ENCODE measurements at regions not wholly inside any gene's neighbourhood (a gene's known extent, or its start where the extent isn't known, plus 50 kb on each side); places are given as distances from the start of the nearest gene placed in this dataset.

DNA sequence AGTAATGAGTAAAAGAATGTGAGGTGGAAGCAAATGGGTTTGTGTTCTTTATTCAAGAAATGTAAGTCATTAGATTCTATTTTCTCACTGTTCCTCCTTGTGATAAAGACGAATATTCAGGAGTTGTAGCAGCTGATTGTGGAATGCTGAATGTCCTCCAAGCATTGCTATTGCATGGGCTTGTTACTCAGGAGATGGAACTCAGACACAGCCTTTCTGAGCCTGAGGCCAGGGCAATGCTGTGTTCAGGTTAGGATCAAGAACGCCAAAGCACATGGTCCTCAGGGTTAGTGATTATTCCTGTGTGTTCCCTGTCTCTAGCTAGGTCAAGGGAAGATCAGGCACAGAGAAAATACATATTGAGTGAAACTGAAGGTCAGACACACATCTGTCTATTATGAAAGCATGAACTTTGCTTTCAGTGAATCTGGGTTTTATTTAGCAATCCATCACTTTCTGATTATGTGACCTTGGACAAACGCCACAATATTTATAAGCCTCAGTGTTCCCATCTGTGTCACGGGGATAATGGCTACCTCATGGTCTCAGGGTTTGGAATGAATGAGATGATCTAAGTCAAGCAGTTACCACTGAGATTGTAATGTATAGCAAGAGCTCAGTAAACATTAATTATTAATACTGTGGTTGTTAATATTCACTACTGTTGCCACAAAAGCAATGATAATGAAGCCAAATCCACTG lies 426.8 kb upstream of the DYNLRB2 start (continued):
- TF ChIP-seq ZNF219 (CRISPR knock-in tag; IDR thresholded peaks at IDR 0.05; ENCODE audit: borderline replicate concordance) (no peak), SMAD3 (CRISPR knock-in tag; IDR thresholded peaks at IDR 0.05; ENCODE audit: borderline replicate concordance) (no peak), ZNF138 (CRISPR knock-in tag; conservative IDR thresholded peaks at IDR 0.05) (no peak), ZNF232 (CRISPR knock-in tag; IDR thresholded peaks at IDR 0.05) (no peak), EMX1 (CRISPR knock-in tag; IDR thresholded peaks at IDR 0.05) (no peak), SOX15 (CRISPR knock-in tag; IDR thresholded peaks at IDR 0.05) (no peak), MXD4 (CRISPR knock-in tag; IDR thresholded peaks at IDR 0.05; ENCODE audit: borderline replicate concordance) (no peak), NR2C2 (CRISPR knock-in tag; IDR thresholded peaks at IDR 0.05) (no peak), ZBTB43 (CRISPR knock-in tag; IDR thresholded peaks at IDR 0.05) (no peak), ZNF121 (CRISPR knock-in tag; IDR thresholded peaks at IDR 0.05) (no peak)
- TF ChIP-seq, protein P1, sequence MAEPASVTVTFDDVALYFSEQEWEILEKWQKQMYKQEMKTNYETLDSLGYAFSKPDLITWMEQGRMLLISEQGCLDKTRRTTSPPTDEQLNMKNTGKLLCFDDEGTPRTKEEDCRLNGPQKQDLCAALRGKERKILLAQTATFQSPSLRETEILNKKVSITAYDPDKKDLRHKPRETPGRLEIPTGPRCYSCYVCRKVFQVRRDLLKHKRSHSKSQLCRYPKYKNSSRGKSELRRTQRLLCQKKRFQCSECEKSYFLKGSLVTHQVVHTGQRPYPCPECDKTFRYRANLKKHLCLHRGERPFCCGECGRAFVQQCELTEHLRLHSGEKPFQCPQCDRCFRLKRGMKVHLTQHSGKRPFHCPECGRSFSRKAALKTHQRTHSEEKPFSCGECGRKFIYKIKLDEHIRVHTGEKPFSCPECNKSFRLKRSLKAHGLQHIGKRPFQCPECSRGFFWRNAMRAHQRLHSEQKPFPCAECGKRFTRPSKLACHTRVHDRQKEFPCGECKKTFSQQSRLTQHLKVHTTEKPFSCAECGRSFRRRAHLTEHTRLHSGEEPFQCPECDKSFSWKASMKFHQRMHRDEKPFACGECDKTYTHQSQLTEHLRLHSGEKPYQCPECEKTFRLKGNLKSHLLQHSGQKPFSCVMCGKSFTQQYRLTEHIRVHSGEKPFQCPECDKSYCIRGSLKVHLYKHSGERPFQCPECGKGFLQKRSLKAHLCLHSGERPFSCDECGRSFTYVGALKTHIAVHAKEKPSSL (CRISPR knock-in tag; conservative IDR thresholded peaks at IDR 0.05), result no peak

GRCh38 chr16:80109581-80109980 lies 431.2 kb upstream of the DYNLRB2 start:
- ChIA-PET CTCF (no interaction called here), POLR2A (no interaction called here)
- DNase-seq (ENCODE audit: low spot score) (no peak), ATAC-seq (no peak)
- no peaks in the 10 kb centered on the region; the same call in 1 of the 2 replicates for H3K27me3 Mint-ChIP-seq (ENCODE audit: low read depth)
- TF ChIP-seq TEAD1 (CRISPR knock-in tag; IDR thresholded peaks at IDR 0.05), result no peak
- TF ChIP-seq ZNF396 (CRISPR knock-in tag; IDR thresholded peaks at IDR 0.05; ENCODE audit: borderline replicate concordance), result no peak
- TF ChIP-seq SOX15 (CRISPR knock-in tag; IDR thresholded peaks at IDR 0.05), result no peak
- no peak for TF ChIP-seq GTF2I (CRISPR knock-in tag; conservative IDR thresholded peaks at IDR 0.05)
- TF ChIP-seq ZNF263 (CRISPR knock-in tag; IDR thresholded peaks at IDR 0.05; ENCODE audit: low read depth), result no peak
- TF ChIP-seq ATF2 (CRISPR knock-in tag; IDR thresholded peaks at IDR 0.05; ENCODE audit: borderline replicate concordance, low read depth), result no peak
- TF ChIP-seq NR2C2 (CRISPR knock-in tag; IDR thresholded peaks at IDR 0.05), result no peak
- no peak for TF ChIP-seq TCF7 (CRISPR knock-in tag; IDR thresholded peaks at IDR 0.05; ENCODE audit: low read depth)
- no peak for TF ChIP-seq NFYB (CRISPR knock-in tag; conservative IDR thresholded peaks at IDR 0.05; ENCODE audit: low read depth)
- TF ChIP-seq, protein P2, sequence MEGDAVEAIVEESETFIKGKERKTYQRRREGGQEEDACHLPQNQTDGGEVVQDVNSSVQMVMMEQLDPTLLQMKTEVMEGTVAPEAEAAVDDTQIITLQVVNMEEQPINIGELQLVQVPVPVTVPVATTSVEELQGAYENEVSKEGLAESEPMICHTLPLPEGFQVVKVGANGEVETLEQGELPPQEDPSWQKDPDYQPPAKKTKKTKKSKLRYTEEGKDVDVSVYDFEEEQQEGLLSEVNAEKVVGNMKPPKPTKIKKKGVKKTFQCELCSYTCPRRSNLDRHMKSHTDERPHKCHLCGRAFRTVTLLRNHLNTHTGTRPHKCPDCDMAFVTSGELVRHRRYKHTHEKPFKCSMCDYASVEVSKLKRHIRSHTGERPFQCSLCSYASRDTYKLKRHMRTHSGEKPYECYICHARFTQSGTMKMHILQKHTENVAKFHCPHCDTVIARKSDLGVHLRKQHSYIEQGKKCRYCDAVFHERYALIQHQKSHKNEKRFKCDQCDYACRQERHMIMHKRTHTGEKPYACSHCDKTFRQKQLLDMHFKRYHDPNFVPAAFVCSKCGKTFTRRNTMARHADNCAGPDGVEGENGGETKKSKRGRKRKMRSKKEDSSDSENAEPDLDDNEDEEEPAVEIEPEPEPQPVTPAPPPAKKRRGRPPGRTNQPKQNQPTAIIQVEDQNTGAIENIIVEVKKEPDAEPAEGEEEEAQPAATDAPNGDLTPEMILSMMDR (IDR thresholded peaks at IDR 0.05), result no peak
- TF ChIP-seq NFE2L1 (CRISPR knock-in tag; IDR thresholded peaks at IDR 0.05), result no peak
- TF ChIP-seq IRF2 (CRISPR knock-in tag; IDR thresholded peaks at IDR 0.05; ENCODE audit: borderline replicate concordance, low read depth), result no peak
- TF ChIP-seq, protein P3, sequence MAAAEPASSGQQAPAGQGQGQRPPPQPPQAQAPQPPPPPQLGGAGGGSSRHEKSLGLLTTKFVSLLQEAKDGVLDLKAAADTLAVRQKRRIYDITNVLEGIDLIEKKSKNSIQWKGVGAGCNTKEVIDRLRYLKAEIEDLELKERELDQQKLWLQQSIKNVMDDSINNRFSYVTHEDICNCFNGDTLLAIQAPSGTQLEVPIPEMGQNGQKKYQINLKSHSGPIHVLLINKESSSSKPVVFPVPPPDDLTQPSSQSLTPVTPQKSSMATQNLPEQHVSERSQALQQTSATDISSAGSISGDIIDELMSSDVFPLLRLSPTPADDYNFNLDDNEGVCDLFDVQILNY (CRISPR knock-in tag; IDR thresholded peaks at IDR 0.05), result no peak
- no peak for TF ChIP-seq ERG (CRISPR knock-in tag; IDR thresholded peaks at IDR 0.05)
- TF ChIP-seq, protein P4, sequence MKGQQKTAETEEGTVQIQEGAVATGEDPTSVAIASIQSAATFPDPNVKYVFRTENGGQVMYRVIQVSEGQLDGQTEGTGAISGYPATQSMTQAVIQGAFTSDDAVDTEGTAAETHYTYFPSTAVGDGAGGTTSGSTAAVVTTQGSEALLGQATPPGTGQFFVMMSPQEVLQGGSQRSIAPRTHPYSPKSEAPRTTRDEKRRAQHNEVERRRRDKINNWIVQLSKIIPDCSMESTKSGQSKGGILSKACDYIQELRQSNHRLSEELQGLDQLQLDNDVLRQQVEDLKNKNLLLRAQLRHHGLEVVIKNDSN (CRISPR knock-in tag; IDR thresholded peaks at IDR 0.05), result no peak
- TF ChIP-seq, protein P5, sequence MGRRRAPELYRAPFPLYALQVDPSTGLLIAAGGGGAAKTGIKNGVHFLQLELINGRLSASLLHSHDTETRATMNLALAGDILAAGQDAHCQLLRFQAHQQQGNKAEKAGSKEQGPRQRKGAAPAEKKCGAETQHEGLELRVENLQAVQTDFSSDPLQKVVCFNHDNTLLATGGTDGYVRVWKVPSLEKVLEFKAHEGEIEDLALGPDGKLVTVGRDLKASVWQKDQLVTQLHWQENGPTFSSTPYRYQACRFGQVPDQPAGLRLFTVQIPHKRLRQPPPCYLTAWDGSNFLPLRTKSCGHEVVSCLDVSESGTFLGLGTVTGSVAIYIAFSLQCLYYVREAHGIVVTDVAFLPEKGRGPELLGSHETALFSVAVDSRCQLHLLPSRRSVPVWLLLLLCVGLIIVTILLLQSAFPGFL (CRISPR knock-in tag; IDR thresholded peaks at IDR 0.05; ENCODE audit: borderline replicate concordance), result no peak
- TF ChIP-seq RELA (CRISPR knock-in tag; IDR thresholded peaks at IDR 0.05; ENCODE audit: borderline replicate concordance), result no peak
- no peak for TF ChIP-seq SP1 (CRISPR knock-in tag; conservative IDR thresholded peaks at IDR 0.05)
- no peak overlapping the region for H3K4me3 Mint-ChIP-seq
- no peak overlapping the region for H3K27ac Mint-ChIP-seq
- H3K4me1 Mint-ChIP-seq, result peaks cover 15% of the 10 kb centered on the region
- no peaks in the 10 kb centered on the region for H3K9me3 Mint-ChIP-seq
- H3K36me3 Mint-ChIP-seq, result no peaks in the 10 kb centered on the region

All from WTC11 (cell line).